ENCODE measurements at regions not wholly inside any gene's neighbourhood (a gene's known extent, or its start where the extent isn't known, plus 50 kb on each side); places are given as distances from the start of the nearest gene placed in this dataset.

- TF ChIP-seq, protein P1, sequence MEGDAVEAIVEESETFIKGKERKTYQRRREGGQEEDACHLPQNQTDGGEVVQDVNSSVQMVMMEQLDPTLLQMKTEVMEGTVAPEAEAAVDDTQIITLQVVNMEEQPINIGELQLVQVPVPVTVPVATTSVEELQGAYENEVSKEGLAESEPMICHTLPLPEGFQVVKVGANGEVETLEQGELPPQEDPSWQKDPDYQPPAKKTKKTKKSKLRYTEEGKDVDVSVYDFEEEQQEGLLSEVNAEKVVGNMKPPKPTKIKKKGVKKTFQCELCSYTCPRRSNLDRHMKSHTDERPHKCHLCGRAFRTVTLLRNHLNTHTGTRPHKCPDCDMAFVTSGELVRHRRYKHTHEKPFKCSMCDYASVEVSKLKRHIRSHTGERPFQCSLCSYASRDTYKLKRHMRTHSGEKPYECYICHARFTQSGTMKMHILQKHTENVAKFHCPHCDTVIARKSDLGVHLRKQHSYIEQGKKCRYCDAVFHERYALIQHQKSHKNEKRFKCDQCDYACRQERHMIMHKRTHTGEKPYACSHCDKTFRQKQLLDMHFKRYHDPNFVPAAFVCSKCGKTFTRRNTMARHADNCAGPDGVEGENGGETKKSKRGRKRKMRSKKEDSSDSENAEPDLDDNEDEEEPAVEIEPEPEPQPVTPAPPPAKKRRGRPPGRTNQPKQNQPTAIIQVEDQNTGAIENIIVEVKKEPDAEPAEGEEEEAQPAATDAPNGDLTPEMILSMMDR (IDR thresholded peaks at IDR 0.05) = no peak
- TF ChIP-seq EZH2 (IDR thresholded peaks at IDR 0.05) = no peak
Measured at GRCh38 chr3:153855772-153856171, 265.4 kb upstream of the ARHGEF26 start.
